ENCODE measurements at regions not wholly inside any gene's neighbourhood (a gene's known extent, or its start where the extent isn't known, plus 50 kb on each side); places are given as distances from the start of the nearest gene placed in this dataset.
"Not testable (repeated sequence)": the region's sequence is repeated elsewhere in the genome, so short reads cannot be mapped to it uniquely, and the experiment has no call there.

- Histone ChIP-seq H3K4me1 (ENCODE audit: insufficient read depth, low read length) (no peaks in the 10 kb centered on the region), H3K27me3 (ENCODE audit: low read length) (peaks cover 5% of the 10 kb centered on the region; the same call in 1 of the 2 replicates), H3K9me3 (ENCODE audit: low read length) (no peaks in the 10 kb centered on the region), H3K4me3 (ENCODE audit: low read length) (no peak overlapping the region), H3K27ac (ENCODE audit: low read length) (no peak overlapping the region), H2AFZ (ENCODE audit: low read length) (no peak overlapping the region), H3K36me3 (ENCODE audit: low read depth, low read length) (no peaks in the 10 kb centered on the region), H3F3A (ENCODE audit: low read length, unreplicated experiment) (no peaks in the 10 kb centered on the region), H3K79me2 (ENCODE audit: low read length) (no peaks in the 10 kb centered on the region), H4K20me1 (ENCODE audit: low read length) (no peaks in the 10 kb centered on the region), H3K9ac (ENCODE audit: low read length) (no peak overlapping the region), H3K9me2 (replicated peaks; ENCODE audit: low read length) (no peaks in the 10 kb centered on the region), H3K4me2 (ENCODE audit: low read length) (no peak overlapping the region)
- ATAC-seq (no peak), DNase-seq (no peak)
- intact Hi-C loops (cut with micrococcal nuclease): no loop called here
- BruUV-seq (replicated peaks): no TSS peak
- POLR2A ChIA-PET (ENCODE audit: unreplicated experiment): no interaction called here
- TF ChIP-seq EZH2 (IDR thresholded peaks at IDR 0.05; ENCODE audit: low read length, unreplicated experiment) (no peak), EZH2phosphoT487 (IDR thresholded peaks at IDR 0.05; ENCODE audit: borderline replicate concordance, low read length) (no peak), CTCF (conservative IDR thresholded peaks at IDR 0.05; ENCODE audit: low read depth, low read length) (no peak)
- CTCF ChIA-PET: no interaction called here
Observed at GRCh38 chr6:126967296-126968005, 151.0 kb upstream of the RSPO3 start.

GRCh38 chr6:126976253-126976797, 142.1 kb upstream of the RSPO3 start:
- no peaks in the 10 kb centered on the region for H3K4me1 ChIP-seq (ENCODE audit: insufficient read depth, low read length)
- DNase-seq: no peak
- no peaks in the 10 kb centered on the region for H3K9me2 ChIP-seq (replicated peaks; ENCODE audit: low read length)
- no TSS peak for BruUV-seq (replicated peaks)
- H3K9me3 ChIP-seq (ENCODE audit: low read length): no peaks in the 10 kb centered on the region
- intact Hi-C loops (cut with micrococcal nuclease): no loop called here
- H3K4me3 ChIP-seq (ENCODE audit: low read length): no peak overlapping the region
- ATAC-seq: no peak
- no peak overlapping the region for H3K9ac ChIP-seq (ENCODE audit: low read length)
- H3K79me2 ChIP-seq (ENCODE audit: low read length): no peaks in the 10 kb centered on the region
- H3F3A ChIP-seq (ENCODE audit: low read length, unreplicated experiment): no peaks in the 10 kb centered on the region
- no peaks in the 10 kb centered on the region for H3K27me3 ChIP-seq (ENCODE audit: low read length)
- ChIA-PET CTCF (no interaction called here), POLR2A (ENCODE audit: unreplicated experiment) (no interaction called here)
- H2AFZ ChIP-seq (ENCODE audit: low read length): no peak overlapping the region
- H3K36me3 ChIP-seq (ENCODE audit: low read depth, low read length): no peaks in the 10 kb centered on the region
- no peak overlapping the region for H3K4me2 ChIP-seq (ENCODE audit: low read length)
- no peaks in the 10 kb centered on the region for H4K20me1 ChIP-seq (ENCODE audit: low read length)
- TF ChIP-seq EZH2 (IDR thresholded peaks at IDR 0.05; ENCODE audit: low read length, unreplicated experiment): no peak
- TF ChIP-seq EZH2phosphoT487 (IDR thresholded peaks at IDR 0.05; ENCODE audit: borderline replicate concordance, low read length): no peak
- no peak for TF ChIP-seq CTCF (conservative IDR thresholded peaks at IDR 0.05; ENCODE audit: low read depth, low read length)
- H3K27ac ChIP-seq (ENCODE audit: low read length): no peak overlapping the region

- BruUV-seq (replicated peaks): no TSS peak
- ChIA-PET POLR2A (ENCODE audit: unreplicated experiment) (no interaction called here), CTCF (no interaction called here)
- TF ChIP-seq EZH2phosphoT487 (IDR thresholded peaks at IDR 0.05; ENCODE audit: borderline replicate concordance, low read length) (no peak), EZH2 (IDR thresholded peaks at IDR 0.05; ENCODE audit: low read length, unreplicated experiment) (no peak), CTCF (conservative IDR thresholded peaks at IDR 0.05; ENCODE audit: low read depth, low read length) (no peak)
- H3K9ac ChIP-seq (ENCODE audit: low read length): no peak overlapping the region
- no peaks in the 10 kb centered on the region for H4K20me1 ChIP-seq (ENCODE audit: low read length)
- H3K9me2 ChIP-seq (replicated peaks; ENCODE audit: low read length): no peaks in the 10 kb centered on the region
- ATAC-seq: no peak
- no peaks in the 10 kb centered on the region for H3K79me2 ChIP-seq (ENCODE audit: low read length)
- DNase-seq: no peak
- H3F3A ChIP-seq (ENCODE audit: low read length, unreplicated experiment): no peaks in the 10 kb centered on the region
- H3K4me1 ChIP-seq (ENCODE audit: insufficient read depth, low read length): no peaks in the 10 kb centered on the region
- H3K4me2 ChIP-seq (ENCODE audit: low read length): no peak overlapping the region
- H3K27me3 ChIP-seq (ENCODE audit: low read length): no peaks in the 10 kb centered on the region
- intact Hi-C loops (cut with micrococcal nuclease): no loop called here
- no peaks in the 10 kb centered on the region for H3K36me3 ChIP-seq (ENCODE audit: low read depth, low read length)
- no peak overlapping the region for H2AFZ ChIP-seq (ENCODE audit: low read length)
- no peak overlapping the region for H3K4me3 ChIP-seq (ENCODE audit: low read length)
- no peak overlapping the region for H3K27ac ChIP-seq (ENCODE audit: low read length)
- H3K9me3 ChIP-seq (ENCODE audit: low read length): no peaks in the 10 kb centered on the region
Observed at GRCh38 chr6:126983779-126984178, 134.7 kb upstream of the RSPO3 start.

GRCh38 chr6:126988125-126988524, 130.3 kb upstream of the RSPO3 start:
- H3K4me1 ChIP-seq (ENCODE audit: insufficient read depth, low read length); H3K4me2 ChIP-seq (ENCODE audit: low read length); intact Hi-C loops (cut with micrococcal nuclease); H3K27me3 ChIP-seq (ENCODE audit: low read length); H3K9ac ChIP-seq (ENCODE audit: low read length); H3K36me3 ChIP-seq (ENCODE audit: low read depth, low read length); H2AFZ ChIP-seq (ENCODE audit: low read length); H3F3A ChIP-seq (ENCODE audit: low read length, unreplicated experiment); H3K79me2 ChIP-seq (ENCODE audit: low read length); POLR2A ChIA-PET (ENCODE audit: unreplicated experiment); ATAC-seq; H3K9me3 ChIP-seq (ENCODE audit: low read length); H3K4me3 ChIP-seq (ENCODE audit: low read length); H4K20me1 ChIP-seq (ENCODE audit: low read length); CTCF ChIA-PET; BruUV-seq (replicated peaks); DNase-seq; H3K9me2 ChIP-seq (replicated peaks; ENCODE audit: low read length); H3K27ac ChIP-seq (ENCODE audit: low read length): not testable (repeated sequence)
